GM12891 (cell line): ENCODE measurements at regions not wholly inside any gene's neighbourhood (a gene's known extent, or its start where the extent isn't known, plus 50 kb on each side); places are given as distances from the start of the nearest gene placed in this dataset.

Experiments used
- POLR2A ChIP-seq: IDR thresholded peaks from 2 replicates; pipeline ENCODE4 v1.6.1; 2011; ENCODE audit warnings: low read depth, low read length, control low read depth
- POLR2AphosphoS5 ChIP-seq: IDR thresholded peaks from 2 replicates; pipeline ENCODE4 v1.6.1; 2011; ENCODE audit warnings: low read depth, low read length, control low read depth
- POU2F2 ChIP-seq: IDR thresholded peaks from 2 replicates; pipeline ENCODE4 v1.6.1; 2011; ENCODE audit warnings: low read depth, mild to moderate bottlenecking, control low read depth, low read length, moderate library complexity
- SPI1 ChIP-seq: IDR thresholded peaks from 2 replicates; pipeline ENCODE4 v1.6.1; 2011; ENCODE audit warnings: low read depth, low read length, control low read depth
- TAF1 ChIP-seq: IDR thresholded peaks from 2 replicates; pipeline ENCODE4 v1.6.1; 2011; ENCODE audit warnings: low read depth, low read length, control low read depth

GRCh38 chr1:103187673-103188072, 79.4 kb upstream of the COL11A1 start:
- TF ChIP-seq POLR2A (no peak), POLR2AphosphoS5 (no peak), TAF1 (no peak), SPI1 (no peak), POU2F2 (no peak)
